NCI-H2107 (cell line): ENCODE measurements at regions not wholly inside any gene's neighbourhood (a gene's known extent, or its start where the extent isn't known, plus 50 kb on each side); places are given as distances from the start of the nearest gene placed in this dataset.
"Not testable (repeated sequence)": the region's sequence is repeated elsewhere in the genome, so short reads cannot be mapped to it uniquely, and the experiment has no call there.

Experiments used
- DNase-seq: peaks from one replicate; lab custom pipeline; 2025; lab: John Stamatoyannopoulos, UW

- no peak for DNase-seq
These were observed 211.9 kb downstream of the CDH26 start for GRCh38 chr20:60170116-60170515.

GRCh38 chr20:60171313-60171712, 213.1 kb downstream of the CDH26 start:
- no peak for DNase-seq

- no peak for DNase-seq
These were observed 213.5 kb downstream of the CDH26 start for GRCh38 chr20:60171738-60172137.

GRCh38 chr20:60172346-60172984, 214.2 kb downstream of the CDH26 start:
- DNase-seq, result no peak

GRCh38 chr20:60177080-60177479, 218.9 kb downstream of the CDH26 start:
- DNase-seq, result no peak

GRCh38 chr20:60180986-60181385, 222.8 kb downstream of the CDH26 start:
- DNase-seq, result no peak

GRCh38 chr20:60186412-60186811, 228.2 kb downstream of the CDH26 start:
- no peak for DNase-seq

GRCh38 chr20:60187683-60188082, 229.5 kb downstream of the CDH26 start:
- no peak for DNase-seq

GRCh38 chr20:60191014-60191413, 232.8 kb downstream of the CDH26 start:
- DNase-seq, result no peak

GRCh38 chr20:60192326-60192725, 234.1 kb downstream of the CDH26 start:
- DNase-seq, result no peak

- not testable (repeated sequence) for DNase-seq
These were observed 240.9 kb downstream of the CDH26 start for GRCh38 chr20:60199132-60199531.

- DNase-seq, result no peak
These were observed 241.6 kb downstream of the CDH26 start for GRCh38 chr20:60199866-60200265.

GRCh38 chr20:60200305-60200918, 242.2 kb downstream of the CDH26 start:
- no peak for DNase-seq

GRCh38 chr20:60201198-60201835, 243.1 kb downstream of the CDH26 start:
- no peak for DNase-seq

GRCh38 chr20:60202046-60202445, 243.8 kb downstream of the CDH26 start:
- DNase-seq, result no peak

GRCh38 chr20:60203451-60203850, 245.2 kb downstream of the CDH26 start:
- DNase-seq, result no peak

GRCh38 chr20:60204601-60205000, 246.4 kb downstream of the CDH26 start:
- no peak for DNase-seq

GRCh38 chr20:60206259-60206658, 248.0 kb downstream of the CDH26 start:
- no peak for DNase-seq

GRCh38 chr20:60209048-60209447, 250.8 kb downstream of the CDH26 start:
- DNase-seq, result no peak

GRCh38 chr20:60210779-60211617, 252.8 kb downstream of the CDH26 start:
- DNase-seq, result peak; percentile 11

- no peak for DNase-seq
These were observed 253.6 kb downstream of the CDH26 start for GRCh38 chr20:60211618-60212463.

- DNase-seq, result no peak
These were observed 254.5 kb downstream of the CDH26 start for GRCh38 chr20:60212695-60213094.
